Activated CD8-positive, alpha-beta T cell treated with anti-CD3 and anti-CD28 coated beads for 36 hours (primary cell): ENCODE measurements at regions not wholly inside any gene's neighbourhood (a gene's known extent, or its start where the extent isn't known, plus 50 kb on each side); places are given as distances from the start of the nearest gene placed in this dataset.

Source experiments
- ATAC-seq: fragments of 200-7000 bp; cut with Tn5 transposase; one replicate; pipeline ENCODE4 v1.10.0; 2021; ENCODE audit warnings: mild to moderate bottlenecking, moderate library complexity
- CTCF ChIA-PET: fragments of 350-600 bp; sonication (Branson Sonifier 250); formaldehyde crosslinking; loops from one replicate; lab custom pipeline; 2021; ENCODE audit warnings: antibody characterized with exemption; lab: Charles Lee
- POLR2A ChIA-PET: fragments of 350-600 bp; sonication (Branson Sonifier 250); formaldehyde crosslinking; loops from one replicate; lab custom pipeline; 2021; ENCODE audit warnings: antibody characterized with exemption; lab: Charles Lee
- DNase-seq: peaks from one replicate; pipeline ENCODE4 v3.0.0-alpha.2; 2020
- H3K27ac Mint-ChIP-seq: one replicate; pipeline ENCODE4 v1.8.0; 2021; ENCODE audit warnings: mild to moderate bottlenecking, mixed read lengths
- H3K27me3 Mint-ChIP-seq: one replicate; pipeline ENCODE4 v1.8.0; 2021; ENCODE audit warnings: mixed read lengths
- H3K36me3 Mint-ChIP-seq: one replicate; pipeline ENCODE4 v1.8.0; 2021; ENCODE audit warnings: low read depth, mixed read lengths
- H3K4me1 Mint-ChIP-seq: one replicate; pipeline ENCODE4 v1.8.0; 2021; ENCODE audit warnings: low read depth, mixed read lengths
- H3K4me3 Mint-ChIP-seq: one replicate; pipeline ENCODE4 v1.8.0; 2021; ENCODE audit warnings: mild to moderate bottlenecking, moderate library complexity, mixed read lengths
- H3K9me3 Mint-ChIP-seq: one replicate; pipeline ENCODE4 v1.8.0; 2021; ENCODE audit warnings: mixed read lengths
- CTCF ChIP-seq: fragments of 200-600 bp; IDR thresholded peaks from one replicate; pipeline ENCODE4 v1.8.0; 2022; ENCODE audit warnings: antibody characterized with exemption, mild to moderate bottlenecking
- intact Hi-C: fragments of 100-400 bp; cut with micrococcal nuclease; formaldehyde crosslinking; loops from one replicate; pipeline ENCODE4 v1.10.0; 2022

- POLR2A ChIA-PET, result no interaction called here
- no peaks in the 10 kb centered on the region for H3K9me3 Mint-ChIP-seq
- ATAC-seq (no peak), DNase-seq (no peak)
- H3K27me3 Mint-ChIP-seq, result peaks cover 7% of the 10 kb centered on the region
- H3K36me3 Mint-ChIP-seq, result no peaks in the 10 kb centered on the region
- TF ChIP-seq CTCF, result no peak
- H3K4me3 Mint-ChIP-seq, result no peak overlapping the region
- H3K4me1 Mint-ChIP-seq, result peaks cover 31% of the 10 kb centered on the region
- no peak overlapping the region for H3K27ac Mint-ChIP-seq
- intact Hi-C loops, result no loop called here
- CTCF ChIA-PET, result no interaction called here
Measured at GRCh38 chr3:5035113-5035512, 55.9 kb downstream of the BHLHE40 start.

GRCh38 chr3:5035692-5036391 lies 56.6 kb downstream of the BHLHE40 start:
- intact Hi-C loops, result no loop called here
- no peak for DNase-seq
- Mint-ChIP-seq H3K9me3 (no peaks in the 10 kb centered on the region), H3K27me3 (peaks cover 4% of the 10 kb centered on the region), H3K4me3 (no peak overlapping the region), H3K36me3 (no peaks in the 10 kb centered on the region), H3K4me1 (peaks cover 29% of the 10 kb centered on the region), H3K27ac (no peak overlapping the region)
- no peak for TF ChIP-seq CTCF
- no peak for ATAC-seq
- ChIA-PET CTCF (interaction anchor here (0.9 to 3.3 kb wide), 4 partner anchors 23 to 321 kb away, joined by 3 to 17 read pairs (median 6); no protein-coding TSS in a partner anchor), POLR2A (interaction anchor here (1.6 to 1.8 kb wide), 2 partner anchors 9 to 50 kb away, joined by 4 to 5 read pairs; no protein-coding TSS in a partner anchor)

GRCh38 chr3:5036392-5036766 lies 57.1 kb downstream of the BHLHE40 start:
- Mint-ChIP-seq H3K9me3 (no peaks in the 10 kb centered on the region), H3K27me3 (peaks cover 4% of the 10 kb centered on the region), H3K27ac (no peak overlapping the region), H3K36me3 (no peaks in the 10 kb centered on the region), H3K4me3 (no peak overlapping the region), H3K4me1 (peaks cover 29% of the 10 kb centered on the region)
- no peak for TF ChIP-seq CTCF
- ATAC-seq (no peak), DNase-seq (no peak)
- ChIA-PET CTCF (interaction anchor here (0.9 to 3.3 kb wide), 4 partner anchors 22 to 321 kb away, joined by 3 to 17 read pairs (median 6); no protein-coding TSS in a partner anchor), POLR2A (interaction anchor here (0.8 to 1.8 kb wide), 5 partner anchors 8 to 52 kb away, joined by 3 to 5 read pairs (median 4); no protein-coding TSS in a partner anchor)
- intact Hi-C loops, result no loop called here

- ChIA-PET CTCF (interaction anchor here (0.9 to 3.3 kb wide), 5 partner anchors 14 to 322 kb away, joined by 3 to 17 read pairs (median 5); no protein-coding TSS in a partner anchor), POLR2A (interaction anchor here (0.8 to 1.8 kb wide), 5 partner anchors 9 to 53 kb away, joined by 3 to 5 read pairs (median 4); no protein-coding TSS in a partner anchor)
- H3K4me3 Mint-ChIP-seq, result no peak overlapping the region
- intact Hi-C loops, result no loop called here
- H3K9me3 Mint-ChIP-seq, result no peaks in the 10 kb centered on the region
- no peaks in the 10 kb centered on the region for H3K36me3 Mint-ChIP-seq
- H3K27me3 Mint-ChIP-seq, result peaks cover 2% of the 10 kb centered on the region
- DNase-seq, result no peak
- no peak for ATAC-seq
- H3K4me1 Mint-ChIP-seq, result peaks cover 29% of the 10 kb centered on the region
- no peak for TF ChIP-seq CTCF
- peak overlapping the region; percentile 84 for H3K27ac Mint-ChIP-seq
Measured at GRCh38 chr3:5036858-5037257, 57.6 kb downstream of the BHLHE40 start.

- H3K27ac Mint-ChIP-seq, result no peak overlapping the region
- H3K4me1 Mint-ChIP-seq, result peaks cover 28% of the 10 kb centered on the region
- H3K4me3 Mint-ChIP-seq, result no peak overlapping the region
- intact Hi-C loops, result no loop called here
- CTCF ChIA-PET, result interaction anchor here (0.6 to 3.3 kb wide), 8 partner anchors 11 to 328 kb away, joined by 3 to 22 read pairs (median 6); no protein-coding TSS in a partner anchor
- H3K36me3 Mint-ChIP-seq, result no peaks in the 10 kb centered on the region
- POLR2A ChIA-PET, result interaction anchor here (0.9 to 3.5 kb wide), 3 partner anchors 12 to 54 kb away, joined by 3 to 21 read pairs (median 6); no protein-coding TSS in a partner anchor
- TF ChIP-seq CTCF, result no peak
- peaks cover 1% of the 10 kb centered on the region for H3K27me3 Mint-ChIP-seq
- ATAC-seq (no peak), DNase-seq (no peak)
- no peaks in the 10 kb centered on the region for H3K9me3 Mint-ChIP-seq
Measured at GRCh38 chr3:5039585-5039984, 60.3 kb downstream of the BHLHE40 start.
